GM12878 (cell line): ENCODE measurements at regions not wholly inside any gene's neighbourhood (a gene's known extent, or its start where the extent isn't known, plus 50 kb on each side); places are given as distances from the start of the nearest gene placed in this dataset.

Experiments used
- ESRRA ChIP-seq: IDR thresholded peaks from 2 replicates; pipeline ENCODE4 v1.6.1; 2012; ENCODE audit warnings: mild to moderate bottlenecking, low read length, improper control_type of control experiment
- EZH2 ChIP-seq: IDR thresholded peaks from 2 replicates; pipeline ENCODE4 v1.6.1; 2012; ENCODE audit warnings: low read depth, mild to moderate bottlenecking, control low read depth, inconsistent platforms, low read length, borderline replicate concordance; ENCODE audit not compliant: control insufficient read depth
- FOXM1 ChIP-seq: IDR thresholded peaks from 2 replicates; pipeline ENCODE4 v1.6.1; 2012; ENCODE audit warnings: low read depth, mild to moderate bottlenecking, inconsistent platforms, low read length, moderate library complexity
- JUND ChIP-seq: IDR thresholded peaks from 2 replicates; pipeline ENCODE4 v1.6.1; 2012; ENCODE audit warnings: low read depth, mild to moderate bottlenecking, low read length, improper control_type of control experiment, moderate library complexity
- MYB ChIP-seq: fragments of 150-350 bp; IDR thresholded peaks from 2 replicates; pipeline ENCODE4 v1.6.1; 2014; ENCODE audit warnings: mild to moderate bottlenecking, low read depth, low read length, borderline replicate concordance
- POLR2A ChIP-seq: IDR thresholded peaks from 2 replicates; pipeline ENCODE4 v1.6.1; 2011; ENCODE audit warnings: low read depth, mild to moderate bottlenecking, low read length
- RAD51 ChIP-seq: fragments of 450-650 bp; IDR thresholded peaks from 2 replicates; pipeline ENCODE4 v1.6.1; 2016; ENCODE audit warnings: moderate library complexity, mild to moderate bottlenecking, inconsistent platforms
- SRF ChIP-seq, 2 experiments: IDR thresholded peaks; 2 replicates each; pipeline ENCODE4 v1.6.1; 2011; ENCODE audit warnings: low read depth in 2 of 2, low read length in 2 of 2, mild to moderate bottlenecking in 1 of 2, moderate library complexity in 1 of 2
- SUZ12 ChIP-seq: fragments of 200-600 bp; sonication (generic); IDR thresholded peaks from one replicate; pipeline ENCODE4 v1.6.1; 2018; ENCODE audit warnings: antibody characterized with exemption, mild to moderate bottlenecking; ENCODE audit not compliant: unreplicated experiment
- ZNF274 ChIP-seq: IDR thresholded peaks from one replicate; pipeline ENCODE4 v1.8.0; 2011; ENCODE audit not compliant: insufficient read length, insufficient read depth
- TF ChIP-seq, protein P1 (sequence below), 3 experiments: IDR thresholded peaks in 2 of 3; conservative IDR thresholded peaks in 1 of 3; 2 replicates each; pipeline ENCODE4 v1.5.1; 2011; ENCODE audit warnings: low read depth in 3 of 3, low read length in 3 of 3, mild to moderate bottlenecking in 3 of 3, control low read depth in 2 of 3, moderate library complexity in 2 of 3, inconsistent platforms in 1 of 3, mixed read lengths in 1 of 3; ENCODE audit not compliant: control insufficient read depth in 2 of 3, insufficient read depth in 1 of 3; ENCODE audit errors: extremely low read depth in 1 of 3
- TF ChIP-seq, protein P2 (sequence below): IDR thresholded peaks from 2 replicates; pipeline ENCODE4 v1.6.1; 2011; ENCODE audit warnings: borderline replicate concordance, low read depth, mild to moderate bottlenecking, moderate library complexity, low read length; ENCODE audit not compliant: insufficient read depth, poor library complexity, severe bottlenecking

DNA sequence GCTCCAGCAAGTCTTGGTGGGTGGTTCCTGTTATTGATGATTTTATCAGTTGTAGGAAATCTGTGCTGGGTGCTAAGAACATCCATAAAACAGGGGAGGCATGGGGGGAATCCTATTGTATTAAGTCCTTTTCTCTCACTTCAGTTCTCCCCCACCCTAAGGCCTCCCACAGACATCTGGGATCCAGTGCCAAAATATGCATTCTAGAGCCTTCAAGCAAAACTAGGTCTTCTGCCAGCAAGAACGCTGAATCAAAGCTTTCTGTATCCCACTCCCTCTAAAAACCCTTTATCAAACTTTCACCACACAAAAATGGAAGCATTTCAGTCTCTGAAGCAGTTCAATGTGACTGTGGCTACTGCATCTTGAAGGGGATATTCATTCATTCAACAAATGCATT lies 281.9 kb downstream of the GAS1 start:
- TF ChIP-seq EZH2 = no peak
- TF ChIP-seq ZNF274 = no peak
- TF ChIP-seq ESRRA = no peak
- no peak for TF ChIP-seq SUZ12
- TF ChIP-seq FOXM1 = no peak
- TF ChIP-seq, protein P1, sequence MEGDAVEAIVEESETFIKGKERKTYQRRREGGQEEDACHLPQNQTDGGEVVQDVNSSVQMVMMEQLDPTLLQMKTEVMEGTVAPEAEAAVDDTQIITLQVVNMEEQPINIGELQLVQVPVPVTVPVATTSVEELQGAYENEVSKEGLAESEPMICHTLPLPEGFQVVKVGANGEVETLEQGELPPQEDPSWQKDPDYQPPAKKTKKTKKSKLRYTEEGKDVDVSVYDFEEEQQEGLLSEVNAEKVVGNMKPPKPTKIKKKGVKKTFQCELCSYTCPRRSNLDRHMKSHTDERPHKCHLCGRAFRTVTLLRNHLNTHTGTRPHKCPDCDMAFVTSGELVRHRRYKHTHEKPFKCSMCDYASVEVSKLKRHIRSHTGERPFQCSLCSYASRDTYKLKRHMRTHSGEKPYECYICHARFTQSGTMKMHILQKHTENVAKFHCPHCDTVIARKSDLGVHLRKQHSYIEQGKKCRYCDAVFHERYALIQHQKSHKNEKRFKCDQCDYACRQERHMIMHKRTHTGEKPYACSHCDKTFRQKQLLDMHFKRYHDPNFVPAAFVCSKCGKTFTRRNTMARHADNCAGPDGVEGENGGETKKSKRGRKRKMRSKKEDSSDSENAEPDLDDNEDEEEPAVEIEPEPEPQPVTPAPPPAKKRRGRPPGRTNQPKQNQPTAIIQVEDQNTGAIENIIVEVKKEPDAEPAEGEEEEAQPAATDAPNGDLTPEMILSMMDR (IDR thresholded peaks at IDR 0.05 in 2 of 3, conservative IDR thresholded peaks at IDR 0.05 in 1 of 3; ENCODE audit: control insufficient read depth in 2 of 3, extremely low read depth in 1 of 3, insufficient read depth in 1 of 3, low read depth in 3 of 3, low read length in 3 of 3) = no peak
- no peak for TF ChIP-seq RAD51
- TF ChIP-seq SRF (IDR thresholded peaks at IDR 0.05; ENCODE audit: low read depth in 2 of 2, low read length in 2 of 2) = no peak
- no peak for TF ChIP-seq MYB
- no peak for TF ChIP-seq POLR2A
- TF ChIP-seq, protein P2, sequence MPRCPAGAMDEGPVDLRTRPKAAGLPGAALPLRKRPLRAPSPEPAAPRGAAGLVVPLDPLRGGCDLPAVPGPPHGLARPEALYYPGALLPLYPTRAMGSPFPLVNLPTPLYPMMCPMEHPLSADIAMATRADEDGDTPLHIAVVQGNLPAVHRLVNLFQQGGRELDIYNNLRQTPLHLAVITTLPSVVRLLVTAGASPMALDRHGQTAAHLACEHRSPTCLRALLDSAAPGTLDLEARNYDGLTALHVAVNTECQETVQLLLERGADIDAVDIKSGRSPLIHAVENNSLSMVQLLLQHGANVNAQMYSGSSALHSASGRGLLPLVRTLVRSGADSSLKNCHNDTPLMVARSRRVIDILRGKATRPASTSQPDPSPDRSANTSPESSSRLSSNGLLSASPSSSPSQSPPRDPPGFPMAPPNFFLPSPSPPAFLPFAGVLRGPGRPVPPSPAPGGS = no peak
- TF ChIP-seq JUND = no peak
